ENCODE measurements at regions not wholly inside any gene's neighbourhood (a gene's known extent, or its start where the extent isn't known, plus 50 kb on each side); places are given as distances from the start of the nearest gene placed in this dataset.

- DNase-seq (ENCODE audit: extremely low spot score in 2 of 2), result no peak
- Histone ChIP-seq H3K9me3 (no peaks in the 10 kb centered on the region), H3K36me3 (no peaks in the 10 kb centered on the region), H3K27ac (no peak overlapping the region), H3K27me3 (no peaks in the 10 kb centered on the region), H3K4me1 (no peaks in the 10 kb centered on the region), H3K4me3 (no peak overlapping the region)
- intact Hi-C loops (cut with DNase I), result no loop called here
- TF ChIP-seq, protein P1, sequence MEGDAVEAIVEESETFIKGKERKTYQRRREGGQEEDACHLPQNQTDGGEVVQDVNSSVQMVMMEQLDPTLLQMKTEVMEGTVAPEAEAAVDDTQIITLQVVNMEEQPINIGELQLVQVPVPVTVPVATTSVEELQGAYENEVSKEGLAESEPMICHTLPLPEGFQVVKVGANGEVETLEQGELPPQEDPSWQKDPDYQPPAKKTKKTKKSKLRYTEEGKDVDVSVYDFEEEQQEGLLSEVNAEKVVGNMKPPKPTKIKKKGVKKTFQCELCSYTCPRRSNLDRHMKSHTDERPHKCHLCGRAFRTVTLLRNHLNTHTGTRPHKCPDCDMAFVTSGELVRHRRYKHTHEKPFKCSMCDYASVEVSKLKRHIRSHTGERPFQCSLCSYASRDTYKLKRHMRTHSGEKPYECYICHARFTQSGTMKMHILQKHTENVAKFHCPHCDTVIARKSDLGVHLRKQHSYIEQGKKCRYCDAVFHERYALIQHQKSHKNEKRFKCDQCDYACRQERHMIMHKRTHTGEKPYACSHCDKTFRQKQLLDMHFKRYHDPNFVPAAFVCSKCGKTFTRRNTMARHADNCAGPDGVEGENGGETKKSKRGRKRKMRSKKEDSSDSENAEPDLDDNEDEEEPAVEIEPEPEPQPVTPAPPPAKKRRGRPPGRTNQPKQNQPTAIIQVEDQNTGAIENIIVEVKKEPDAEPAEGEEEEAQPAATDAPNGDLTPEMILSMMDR (IDR thresholded peaks at IDR 0.05), result no peak
- TF ChIP-seq POLR2A (IDR thresholded peaks at IDR 0.05), result no peak
- TF ChIP-seq POLR2AphosphoS5 (IDR thresholded peaks at IDR 0.05; ENCODE audit: insufficient read depth in 1 of 2, low read depth in 1 of 2), result no peak
Measured at GRCh38 chr5:8912106-8912505, 633.8 kb downstream of the SEMA5A start.

DNA sequence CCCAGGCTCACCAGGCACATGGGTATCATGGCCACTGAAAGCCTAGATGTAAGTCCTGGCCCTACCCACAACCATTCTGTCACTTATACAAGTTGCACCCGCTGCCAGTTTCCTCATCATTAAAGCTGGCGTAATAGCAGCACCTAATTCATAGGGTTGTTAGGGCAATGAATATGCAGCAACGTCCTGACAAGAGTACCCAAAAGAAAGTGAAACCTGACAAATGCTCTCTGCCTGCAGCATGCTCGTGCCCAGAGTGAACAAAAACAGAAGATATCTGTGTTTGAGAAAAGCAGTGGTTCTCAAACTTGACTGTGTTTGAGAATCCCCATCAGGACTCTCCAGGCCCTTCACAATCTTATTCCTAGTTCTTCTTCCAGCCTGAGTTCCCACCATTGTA lies 632.4 kb downstream of the SEMA5A start:
- no peak overlapping the region for H3K27ac ChIP-seq
- DNase-seq (ENCODE audit: extremely low spot score in 2 of 2), result no peak
- no peaks in the 10 kb centered on the region for H3K4me1 ChIP-seq
- TF ChIP-seq POLR2AphosphoS5 (IDR thresholded peaks at IDR 0.05; ENCODE audit: insufficient read depth in 1 of 2, low read depth in 1 of 2) (no peak), POLR2A (IDR thresholded peaks at IDR 0.05) (no peak)
- TF ChIP-seq, protein P1 (IDR thresholded peaks at IDR 0.05), result no peak
- no peaks in the 10 kb centered on the region for H3K36me3 ChIP-seq
- intact Hi-C loops (cut with DNase I), result no loop called here
- H3K4me3 ChIP-seq, result no peak overlapping the region
- no peaks in the 10 kb centered on the region for H3K27me3 ChIP-seq
- no peaks in the 10 kb centered on the region for H3K9me3 ChIP-seq

GRCh38 chr5:8919096-8919495 lies 626.8 kb downstream of the SEMA5A start:
- no peak overlapping the region for H3K4me3 ChIP-seq
- TF ChIP-seq POLR2A (IDR thresholded peaks at IDR 0.05) (no peak), POLR2AphosphoS5 (IDR thresholded peaks at IDR 0.05; ENCODE audit: insufficient read depth in 1 of 2, low read depth in 1 of 2) (no peak)
- TF ChIP-seq, protein P1 (IDR thresholded peaks at IDR 0.05), result no peak
- H3K27me3 ChIP-seq, result no peaks in the 10 kb centered on the region
- intact Hi-C loops (cut with DNase I), result no loop called here
- DNase-seq (ENCODE audit: extremely low spot score in 2 of 2), result no peak
- H3K4me1 ChIP-seq, result no peaks in the 10 kb centered on the region
- H3K9me3 ChIP-seq, result no peaks in the 10 kb centered on the region
- H3K36me3 ChIP-seq, result no peaks in the 10 kb centered on the region
- H3K27ac ChIP-seq, result no peak overlapping the region

GRCh38 chr5:8923526-8923925 lies 622.3 kb downstream of the SEMA5A start:
- TF ChIP-seq POLR2AphosphoS5 (IDR thresholded peaks at IDR 0.05; ENCODE audit: insufficient read depth in 1 of 2, low read depth in 1 of 2) (no peak), POLR2A (IDR thresholded peaks at IDR 0.05) (no peak)
- TF ChIP-seq, protein P1 (IDR thresholded peaks at IDR 0.05), result no peak
- intact Hi-C loops (cut with DNase I), result no loop called here
- H3K9me3 ChIP-seq, result no peaks in the 10 kb centered on the region
- H3K4me3 ChIP-seq, result no peak overlapping the region
- no peaks in the 10 kb centered on the region for H3K36me3 ChIP-seq
- H3K27ac ChIP-seq, result no peak overlapping the region
- H3K27me3 ChIP-seq, result no peaks in the 10 kb centered on the region
- H3K4me1 ChIP-seq, result no peaks in the 10 kb centered on the region
- DNase-seq (ENCODE audit: extremely low spot score in 2 of 2), result no peak

DNA sequence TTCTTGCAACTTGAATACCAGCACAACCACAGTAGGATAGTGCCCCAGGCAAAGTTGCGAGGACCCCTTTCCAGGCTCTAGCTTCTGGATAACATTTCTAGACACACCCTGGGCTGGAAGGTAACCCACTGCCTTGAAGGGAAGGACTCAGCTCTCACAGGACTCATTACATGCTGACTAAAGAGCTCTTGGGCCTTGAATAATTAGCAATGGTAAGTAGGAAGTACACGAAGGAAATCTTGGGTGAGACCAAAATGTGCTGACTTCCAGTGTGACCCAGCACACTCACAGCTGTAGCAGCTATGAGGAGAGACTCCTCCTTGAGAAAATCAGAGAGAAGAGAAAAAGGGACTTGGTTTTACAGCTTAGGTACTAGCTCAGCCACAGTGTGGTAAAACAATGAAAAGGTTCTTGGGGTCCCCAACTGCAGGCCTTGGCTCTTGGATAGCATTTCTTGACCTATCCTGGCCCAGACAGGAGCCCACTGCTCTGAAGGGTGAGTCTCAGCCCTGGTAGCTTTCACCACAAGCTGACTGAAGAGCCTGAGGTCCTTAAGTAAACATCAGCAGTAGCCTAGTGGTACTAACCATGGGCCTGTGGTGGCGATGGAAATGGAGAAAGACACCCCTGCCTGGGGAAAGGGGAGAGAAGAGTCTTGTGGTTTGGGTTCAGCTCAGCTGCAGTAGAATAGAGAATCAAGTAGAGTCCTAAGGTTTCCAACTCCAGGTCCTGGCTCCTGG lies 621.7 kb downstream of the SEMA5A start:
- Histone ChIP-seq H3K36me3 (no peaks in the 10 kb centered on the region), H3K27ac (no peak overlapping the region), H3K9me3 (no peaks in the 10 kb centered on the region), H3K4me3 (no peak overlapping the region), H3K27me3 (no peaks in the 10 kb centered on the region), H3K4me1 (no peaks in the 10 kb centered on the region)
- DNase-seq (ENCODE audit: extremely low spot score in 2 of 2), result no peak
- TF ChIP-seq, protein P1 (IDR thresholded peaks at IDR 0.05), result no peak
- intact Hi-C loops (cut with DNase I), result no loop called here
